Keratinocyte (primary cell): ENCODE measurements at regions not wholly inside any gene's neighbourhood (a gene's known extent, or its start where the extent isn't known, plus 50 kb on each side); places are given as distances from the start of the nearest gene placed in this dataset.

Experiments
- DNase-seq: peaks from one replicate; pipeline ENCODE4 v3.0.0-alpha.2; 2011; ENCODE audit warnings: low read depth, missing footprints, low spot score
- FAIRE-seq: peaks from 2 replicates; lab custom pipeline; 2011; peaks lifted over from hg19 to GRCh38; lab: Jason Lieb, UNC
- H2AFZ ChIP-seq: 2 replicates; pipeline ENCODE4 v1.6.0; 2012; ENCODE audit warnings: low read length, control low read depth, inconsistent platforms; ENCODE audit not compliant: control insufficient read depth
- H3K27ac ChIP-seq: 2 replicates; pipeline ENCODE4 v1.5.1; 2011; ENCODE audit warnings: low read length; ENCODE audit not compliant: control insufficient read depth, insufficient read depth
- H3K27me3 ChIP-seq: 3 replicates; pipeline ENCODE4 v1.6.0; 2011; ENCODE audit warnings: low read length; ENCODE audit not compliant: control insufficient read depth, insufficient read depth; ENCODE audit errors: extremely low read depth
- H3K36me3 ChIP-seq, 2 experiments: 2 replicates in 1 of 2; 3 replicates in 1 of 2; pipeline ENCODE4 v1.5.1; 2011; ENCODE audit warnings: low read length in 2 of 2, mild to moderate bottlenecking in 1 of 2; ENCODE audit not compliant: control insufficient read depth in 2 of 2, insufficient read depth in 2 of 2; ENCODE audit errors: extremely low read depth in 1 of 2
- H3K4me1 ChIP-seq: 3 replicates; pipeline ENCODE4 v1.5.1; 2011; ENCODE audit warnings: low read length; ENCODE audit not compliant: control insufficient read depth, insufficient read depth; ENCODE audit errors: extremely low read depth
- H3K4me2 ChIP-seq: 3 replicates; pipeline ENCODE4 v1.6.0; 2011; ENCODE audit warnings: low read depth, low read length; ENCODE audit not compliant: control insufficient read depth, insufficient read depth; ENCODE audit errors: extremely low read depth
- H3K4me3 ChIP-seq, 3 experiments: fragments of 200-600 bp in 1 of 3; sonication (generic) in 1 of 3; 2 replicates in 2 of 3; 3 replicates in 1 of 3; pipeline ENCODE4 v1.5.1; 2011 to 2016; ENCODE audit warnings: low read length in 3 of 3, mild to moderate bottlenecking in 3 of 3, control low read depth in 2 of 3, inconsistent platforms in 1 of 3, low read depth in 1 of 3, mixed read lengths in 1 of 3, mixed run types in 1 of 3, moderate library complexity in 1 of 3; ENCODE audit not compliant: control insufficient read depth in 2 of 3, insufficient read depth in 2 of 3; ENCODE audit errors: extremely low read depth in 1 of 3
- H3K79me2 ChIP-seq: 2 replicates; pipeline ENCODE4 v1.6.0; 2012; ENCODE audit warnings: low read length; ENCODE audit not compliant: control insufficient read depth, insufficient read depth
- H3K9ac ChIP-seq: 3 replicates; pipeline ENCODE4 v1.6.0; 2011; ENCODE audit warnings: low read length; ENCODE audit not compliant: control insufficient read depth, insufficient read depth; ENCODE audit errors: extremely low read depth
- H3K9me1 ChIP-seq: 3 replicates; pipeline ENCODE4 v1.6.0; 2011; ENCODE audit warnings: low read length; ENCODE audit not compliant: control insufficient read depth, insufficient read depth; ENCODE audit errors: extremely low read depth
- H3K9me3 ChIP-seq: 2 replicates; pipeline ENCODE4 v1.5.1; 2012; ENCODE audit warnings: low read depth, low read length; ENCODE audit not compliant: control insufficient read depth
- H4K20me1 ChIP-seq: 3 replicates; pipeline ENCODE4 v1.6.0; 2011; ENCODE audit warnings: low read length; ENCODE audit not compliant: control insufficient read depth, insufficient read depth; ENCODE audit errors: extremely low read depth
- EZH2 ChIP-seq: IDR thresholded peaks from one replicate; pipeline ENCODE4 v1.6.1; 2012; ENCODE audit warnings: inconsistent platforms, mild to moderate bottlenecking, low read length, moderate library complexity
- dilution Hi-C: fragments of 300-500 bp; cut with MboI; formaldehyde crosslinking; loops from one replicate; pipeline ENCODE4 v1.7.0; 2020; ENCODE audit warnings: low sequenced_read_pairs; ENCODE audit not compliant: extremely low pct_ligation_motif_present
- TF ChIP-seq, protein P1 (sequence below), 3 experiments: IDR thresholded peaks in 1 of 3; conservative IDR thresholded peaks in 1 of 3; optimal IDR thresholded peaks in 1 of 3; 2 replicates in 2 of 3; 3 replicates in 1 of 3; pipeline versions ENCODE3 to v1.5.1; 2011; ENCODE audit warnings: low read length in 3 of 3, mild to moderate bottlenecking in 3 of 3, moderate library complexity in 2 of 3, control low read depth in 1 of 3, inconsistent platforms in 1 of 3; ENCODE audit not compliant: insufficient read depth in 2 of 3; ENCODE audit errors: extremely low read depth in 1 of 3

DNA sequence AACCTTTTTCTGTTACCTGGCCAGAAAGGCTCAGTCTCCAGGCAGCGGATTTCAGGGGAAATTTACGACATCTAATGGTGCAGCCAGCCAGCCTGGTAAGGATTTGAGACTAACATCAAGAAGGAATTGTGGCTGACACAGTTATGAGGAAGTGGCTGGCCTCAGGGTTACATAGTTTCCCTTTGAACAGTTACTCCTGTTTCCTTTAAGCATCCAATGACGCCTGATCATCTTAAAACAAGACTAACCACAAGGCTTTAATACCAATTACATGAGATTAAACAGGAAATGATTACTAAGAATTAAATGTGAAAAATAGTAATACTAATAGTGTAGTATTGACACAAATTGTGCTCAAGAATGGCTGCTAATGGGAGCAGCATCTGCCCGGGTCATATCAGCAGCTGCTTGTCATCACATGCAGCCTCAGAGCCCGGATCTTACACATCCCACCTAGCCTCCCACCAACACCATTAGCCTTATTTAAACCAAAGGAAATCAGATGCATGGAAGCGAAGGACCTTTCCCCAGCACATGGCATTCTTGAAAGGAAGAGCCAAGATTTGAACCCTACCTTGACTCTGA lies 431.8 kb downstream of the PMP22 start:
- peaks cover 2% of the 10 kb centered on the region for H3K9me3 ChIP-seq
- H3K4me3 ChIP-seq: no peak overlapping the region
- no peaks in the 10 kb centered on the region for H4K20me1 ChIP-seq
- no peaks in the 10 kb centered on the region for H3K79me2 ChIP-seq
- dilution Hi-C loops: no loop called here
- no peaks in the 10 kb centered on the region for H3K9me1 ChIP-seq
- no peak for DNase-seq
- H3K27ac ChIP-seq: peak overlapping the region; percentile 23
- no peak for TF ChIP-seq EZH2
- TF ChIP-seq, protein P1, sequence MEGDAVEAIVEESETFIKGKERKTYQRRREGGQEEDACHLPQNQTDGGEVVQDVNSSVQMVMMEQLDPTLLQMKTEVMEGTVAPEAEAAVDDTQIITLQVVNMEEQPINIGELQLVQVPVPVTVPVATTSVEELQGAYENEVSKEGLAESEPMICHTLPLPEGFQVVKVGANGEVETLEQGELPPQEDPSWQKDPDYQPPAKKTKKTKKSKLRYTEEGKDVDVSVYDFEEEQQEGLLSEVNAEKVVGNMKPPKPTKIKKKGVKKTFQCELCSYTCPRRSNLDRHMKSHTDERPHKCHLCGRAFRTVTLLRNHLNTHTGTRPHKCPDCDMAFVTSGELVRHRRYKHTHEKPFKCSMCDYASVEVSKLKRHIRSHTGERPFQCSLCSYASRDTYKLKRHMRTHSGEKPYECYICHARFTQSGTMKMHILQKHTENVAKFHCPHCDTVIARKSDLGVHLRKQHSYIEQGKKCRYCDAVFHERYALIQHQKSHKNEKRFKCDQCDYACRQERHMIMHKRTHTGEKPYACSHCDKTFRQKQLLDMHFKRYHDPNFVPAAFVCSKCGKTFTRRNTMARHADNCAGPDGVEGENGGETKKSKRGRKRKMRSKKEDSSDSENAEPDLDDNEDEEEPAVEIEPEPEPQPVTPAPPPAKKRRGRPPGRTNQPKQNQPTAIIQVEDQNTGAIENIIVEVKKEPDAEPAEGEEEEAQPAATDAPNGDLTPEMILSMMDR (optimal IDR thresholded peaks at IDR 0.05 in 1 of 3, IDR thresholded peaks at IDR 0.05 in 1 of 3, conservative IDR thresholded peaks at IDR 0.05 in 1 of 3; ENCODE audit: extremely low read depth in 1 of 3, insufficient read depth in 2 of 3, low read length in 3 of 3): peak in 1 of 3 experiments; percentile 8
- peaks cover 16% of the 10 kb centered on the region for H3K4me1 ChIP-seq
- H2AFZ ChIP-seq: no peak overlapping the region
- no peaks in the 10 kb centered on the region for H3K36me3 ChIP-seq
- H3K4me2 ChIP-seq: peak overlapping the region; percentile 18
- peak; percentile 94 for FAIRE-seq
- H3K27me3 ChIP-seq: no peaks in the 10 kb centered on the region
- H3K9ac ChIP-seq: no peak overlapping the region

DNA sequence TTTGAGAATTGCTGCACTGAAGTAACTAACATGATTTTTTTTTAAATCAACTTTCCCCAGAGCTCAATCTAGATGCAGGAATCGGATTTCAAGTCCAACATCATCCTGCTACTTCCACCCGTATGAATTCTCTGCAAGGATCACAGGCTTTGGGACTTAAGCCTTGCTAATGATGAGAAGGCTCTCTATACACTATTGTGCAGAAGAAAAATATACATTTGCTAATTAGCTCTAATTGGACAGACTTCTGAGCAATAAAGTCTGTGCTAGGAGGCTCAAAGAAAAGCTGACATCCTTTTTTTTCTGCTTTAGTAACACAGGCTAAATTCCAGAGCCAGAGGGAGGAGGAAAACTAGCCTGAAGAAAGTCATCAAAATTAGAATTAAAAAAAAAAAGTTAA lies 433.6 kb downstream of the PMP22 start:
- dilution Hi-C loops: no loop called here
- Histone ChIP-seq H2AFZ (no peak overlapping the region), H3K27me3 (no peaks in the 10 kb centered on the region), H3K9me1 (no peaks in the 10 kb centered on the region), H3K79me2 (no peaks in the 10 kb centered on the region), H3K4me1 (peaks cover 14% of the 10 kb centered on the region), H3K27ac (no peak overlapping the region), H3K36me3 (no peaks in the 10 kb centered on the region), H3K9me3 (peaks cover 2% of the 10 kb centered on the region), H3K9ac (no peak overlapping the region), H4K20me1 (no peaks in the 10 kb centered on the region), H3K4me2 (no peak overlapping the region), H3K4me3 (no peak overlapping the region)
- DNase-seq (no peak), FAIRE-seq (no peak)
- TF ChIP-seq, protein P1 (optimal IDR thresholded peaks at IDR 0.05 in 1 of 3, IDR thresholded peaks at IDR 0.05 in 1 of 3, conservative IDR thresholded peaks at IDR 0.05 in 1 of 3; ENCODE audit: extremely low read depth in 1 of 3, insufficient read depth in 2 of 3, low read length in 3 of 3): no peak
- no peak for TF ChIP-seq EZH2
